ENCODE measurements at regions not wholly inside any gene's neighbourhood (a gene's known extent, or its start where the extent isn't known, plus 50 kb on each side); places are given as distances from the start of the nearest gene placed in this dataset.

DNA sequence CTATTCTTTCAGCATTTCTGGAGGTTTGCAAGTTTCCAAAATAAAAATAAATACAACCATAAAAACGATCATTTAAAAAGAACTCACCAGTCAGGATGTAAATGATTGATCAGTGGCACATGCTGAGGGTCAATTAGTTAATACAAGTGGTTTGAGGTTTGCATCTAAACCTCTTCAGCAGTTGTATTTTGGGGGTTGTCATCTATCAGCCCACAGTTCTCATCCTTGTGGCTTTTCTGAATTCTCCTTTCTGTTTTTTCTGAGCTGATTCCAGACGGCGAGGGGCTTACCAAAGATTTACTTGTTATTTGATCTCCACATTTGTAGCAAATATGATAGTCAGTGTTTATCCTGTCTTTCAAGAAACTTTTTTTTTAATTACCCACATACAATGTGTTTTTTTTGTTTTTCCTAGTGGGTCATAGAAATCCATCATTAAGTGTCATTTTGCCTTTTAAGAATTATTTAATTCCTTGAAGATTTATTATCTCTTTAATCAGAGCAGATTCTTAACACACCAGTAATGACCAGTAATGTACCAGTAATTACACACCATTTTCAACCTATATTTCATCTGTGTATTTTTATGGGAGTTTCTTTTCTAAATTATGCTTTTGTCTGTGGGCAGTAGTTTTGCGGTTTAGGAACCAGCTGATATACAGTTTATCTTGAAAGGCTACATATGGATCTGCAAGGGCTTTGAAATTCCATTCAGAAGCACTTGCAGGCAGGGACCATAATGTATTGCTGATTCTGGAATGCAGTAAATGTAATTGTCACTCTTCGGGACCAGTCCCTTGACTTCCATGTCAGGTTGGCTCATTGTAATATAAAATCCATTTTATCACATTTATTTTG lies 56.3 kb upstream of the DAAM1 start:
- TF ChIP-seq, protein P1, sequence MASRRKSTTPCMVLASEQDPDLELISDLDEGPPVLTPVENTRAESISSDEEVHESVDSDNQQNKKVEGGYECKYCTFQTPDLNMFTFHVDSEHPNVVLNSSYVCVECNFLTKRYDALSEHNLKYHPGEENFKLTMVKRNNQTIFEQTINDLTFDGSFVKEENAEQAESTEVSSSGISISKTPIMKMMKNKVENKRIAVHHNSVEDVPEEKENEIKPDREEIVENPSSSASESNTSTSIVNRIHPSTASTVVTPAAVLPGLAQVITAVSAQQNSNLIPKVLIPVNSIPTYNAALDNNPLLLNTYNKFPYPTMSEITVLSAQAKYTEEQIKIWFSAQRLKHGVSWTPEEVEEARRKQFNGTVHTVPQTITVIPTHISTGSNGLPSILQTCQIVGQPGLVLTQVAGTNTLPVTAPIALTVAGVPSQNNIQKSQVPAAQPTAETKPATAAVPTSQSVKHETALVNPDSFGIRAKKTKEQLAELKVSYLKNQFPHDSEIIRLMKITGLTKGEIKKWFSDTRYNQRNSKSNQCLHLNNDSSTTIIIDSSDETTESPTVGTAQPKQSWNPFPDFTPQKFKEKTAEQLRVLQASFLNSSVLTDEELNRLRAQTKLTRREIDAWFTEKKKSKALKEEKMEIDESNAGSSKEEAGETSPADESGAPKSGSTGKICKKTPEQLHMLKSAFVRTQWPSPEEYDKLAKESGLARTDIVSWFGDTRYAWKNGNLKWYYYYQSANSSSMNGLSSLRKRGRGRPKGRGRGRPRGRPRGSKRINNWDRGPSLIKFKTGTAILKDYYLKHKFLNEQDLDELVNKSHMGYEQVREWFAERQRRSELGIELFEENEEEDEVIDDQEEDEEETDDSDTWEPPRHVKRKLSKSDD (CRISPR knock-in tag; IDR thresholded peaks at IDR 0.05; ENCODE audit: low read depth): no peak
- TF ChIP-seq ZNF768 (CRISPR knock-in tag; IDR thresholded peaks at IDR 0.05) (no peak), ZNF672 (CRISPR knock-in tag; IDR thresholded peaks at IDR 0.05) (no peak), ZNF878 (CRISPR knock-in tag; IDR thresholded peaks at IDR 0.05) (no peak), NCOA5 (CRISPR knock-in tag; IDR thresholded peaks at IDR 0.05) (no peak), ZNF530 (CRISPR knock-in tag; IDR thresholded peaks at IDR 0.05; ENCODE audit: low read depth) (no peak), ZNF569 (CRISPR knock-in tag; IDR thresholded peaks at IDR 0.05; ENCODE audit: borderline replicate concordance) (no peak), BRD4 (CRISPR knock-in tag; IDR thresholded peaks at IDR 0.05) (no peak)
- TF ChIP-seq, protein P2, sequence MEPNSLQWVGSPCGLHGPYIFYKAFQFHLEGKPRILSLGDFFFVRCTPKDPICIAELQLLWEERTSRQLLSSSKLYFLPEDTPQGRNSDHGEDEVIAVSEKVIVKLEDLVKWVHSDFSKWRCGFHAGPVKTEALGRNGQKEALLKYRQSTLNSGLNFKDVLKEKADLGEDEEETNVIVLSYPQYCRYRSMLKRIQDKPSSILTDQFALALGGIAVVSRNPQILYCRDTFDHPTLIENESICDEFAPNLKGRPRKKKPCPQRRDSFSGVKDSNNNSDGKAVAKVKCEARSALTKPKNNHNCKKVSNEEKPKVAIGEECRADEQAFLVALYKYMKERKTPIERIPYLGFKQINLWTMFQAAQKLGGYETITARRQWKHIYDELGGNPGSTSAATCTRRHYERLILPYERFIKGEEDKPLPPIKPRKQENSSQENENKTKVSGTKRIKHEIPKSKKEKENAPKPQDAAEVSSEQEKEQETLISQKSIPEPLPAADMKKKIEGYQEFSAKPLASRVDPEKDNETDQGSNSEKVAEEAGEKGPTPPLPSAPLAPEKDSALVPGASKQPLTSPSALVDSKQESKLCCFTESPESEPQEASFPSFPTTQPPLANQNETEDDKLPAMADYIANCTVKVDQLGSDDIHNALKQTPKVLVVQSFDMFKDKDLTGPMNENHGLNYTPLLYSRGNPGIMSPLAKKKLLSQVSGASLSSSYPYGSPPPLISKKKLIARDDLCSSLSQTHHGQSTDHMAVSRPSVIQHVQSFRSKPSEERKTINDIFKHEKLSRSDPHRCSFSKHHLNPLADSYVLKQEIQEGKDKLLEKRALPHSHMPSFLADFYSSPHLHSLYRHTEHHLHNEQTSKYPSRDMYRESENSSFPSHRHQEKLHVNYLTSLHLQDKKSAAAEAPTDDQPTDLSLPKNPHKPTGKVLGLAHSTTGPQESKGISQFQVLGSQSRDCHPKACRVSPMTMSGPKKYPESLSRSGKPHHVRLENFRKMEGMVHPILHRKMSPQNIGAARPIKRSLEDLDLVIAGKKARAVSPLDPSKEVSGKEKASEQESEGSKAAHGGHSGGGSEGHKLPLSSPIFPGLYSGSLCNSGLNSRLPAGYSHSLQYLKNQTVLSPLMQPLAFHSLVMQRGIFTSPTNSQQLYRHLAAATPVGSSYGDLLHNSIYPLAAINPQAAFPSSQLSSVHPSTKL (CRISPR knock-in tag; IDR thresholded peaks at IDR 0.05): no peak
- TF ChIP-seq, protein P3, sequence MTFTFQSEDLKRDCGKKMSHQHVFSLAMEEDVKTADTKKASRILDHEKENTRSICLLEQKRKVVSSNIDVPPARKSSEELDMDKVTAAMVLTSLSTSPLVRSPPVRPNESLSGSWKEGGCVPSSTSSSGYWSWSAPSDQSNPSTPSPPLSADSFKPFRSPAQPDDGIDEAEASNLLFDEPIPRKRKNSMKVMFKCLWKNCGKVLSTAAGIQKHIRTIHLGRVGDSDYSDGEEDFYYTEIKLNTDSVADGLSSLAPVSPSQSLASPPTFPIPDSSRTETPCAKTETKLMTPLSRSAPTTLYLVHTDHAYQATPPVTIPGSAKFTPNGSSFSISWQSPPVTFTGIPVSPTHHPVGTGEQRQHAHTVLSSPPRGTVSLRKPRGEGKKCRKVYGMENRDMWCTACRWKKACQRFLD (CRISPR knock-in tag; IDR thresholded peaks at IDR 0.05; ENCODE audit: borderline replicate concordance): no peak
- POLR2A ChIA-PET: no interaction called here
- peaks cover 10% of the 10 kb centered on the region for H3K4me1 ChIP-seq (ENCODE audit: insufficient read depth, low read length)
- 65% methylated on average over 5 of the region's 5 CpGs for WGBS (ENCODE audit: low lambda C conversion rate)
- intact Hi-C loops (cut with micrococcal nuclease; ENCODE audit: unreplicated experiment) (no loop called here), in situ Hi-C loops (cut with HindIII; ENCODE audit: extremely low pct_ligation_motif_present, low pct_unique_long_range_greater_than_20kb) (no loop called here)
- H3K27me3 ChIP-seq (ENCODE audit: control insufficient read depth in 1 of 2, insufficient read depth in 2 of 2, low read length in 2 of 2): no peaks in the 10 kb centered on the region; a peak in 1 of 5 replicates
- H3K36me3 ChIP-seq (replicated peaks in 1 of 2; ENCODE audit: control insufficient read depth in 1 of 2, insufficient read depth in 2 of 2, low read length in 2 of 2): no peaks in the 10 kb centered on the region
- no peak overlapping the region for H3K27ac ChIP-seq (ENCODE audit: extremely low read length, insufficient read depth, low read length)
- H3K4me3 ChIP-seq (replicated peaks in 1 of 3; ENCODE audit: insufficient read depth in 1 of 3, low read depth in 2 of 3, low read length in 3 of 3): no peak overlapping the region
- H3K9me3 ChIP-seq (ENCODE audit: low read length): no peaks in the 10 kb centered on the region
- H3K4me2 ChIP-seq (ENCODE audit: low read depth, low read length): no peak overlapping the region
- no peak for ATAC-seq
- no peak for FAIRE-seq
- CTCF ChIA-PET (ENCODE audit: low intra/inter-chr PET ratio, low total read pairs): no interaction called here
- DNase-seq (ENCODE audit: low spot score): no peak
- no peaks in the 10 kb centered on the region for H4K20me1 ChIP-seq (ENCODE audit: insufficient read depth, low read length)
- H3K79me2 ChIP-seq (ENCODE audit: insufficient read depth, low read length): no peaks in the 10 kb centered on the region
- no peak overlapping the region for H3K9ac ChIP-seq (ENCODE audit: insufficient read depth, low read depth, low read length)
- H2AFZ ChIP-seq (ENCODE audit: low read length): no peak overlapping the region
- BruUV-seq (replicated peaks): no TSS peak

Measured in HepG2 (cell line).